B cell (primary cell): ENCODE measurements at regions not wholly inside any gene's neighbourhood (a gene's known extent, or its start where the extent isn't known, plus 50 kb on each side); places are given as distances from the start of the nearest gene placed in this dataset. TPM values are rescaled to one million over a fixed set of nuclear protein-coding genes. Genes with fewer than 3 reads are reported as not detected.

ENCODE experiments used
- small RNA-seq: library from RNA; depleted of rRNA; stranded (forward); fragments of <200 nt; gene quantifications from one replicate; pipeline ENCODE3, GENCODE V24; 2012; ENCODE audit warnings: low replicate concordance, low read depth; ENCODE audit not compliant: insufficient read length

Small RNA genes in the stretch of these regions (small RNA-seq; reads per million reads assigned to genes)
- gene RN7SL88P, result not detected
